ENCODE measurements at regions not wholly inside any gene's neighbourhood (a gene's known extent, or its start where the extent isn't known, plus 50 kb on each side); places are given as distances from the start of the nearest gene placed in this dataset.

DNA sequence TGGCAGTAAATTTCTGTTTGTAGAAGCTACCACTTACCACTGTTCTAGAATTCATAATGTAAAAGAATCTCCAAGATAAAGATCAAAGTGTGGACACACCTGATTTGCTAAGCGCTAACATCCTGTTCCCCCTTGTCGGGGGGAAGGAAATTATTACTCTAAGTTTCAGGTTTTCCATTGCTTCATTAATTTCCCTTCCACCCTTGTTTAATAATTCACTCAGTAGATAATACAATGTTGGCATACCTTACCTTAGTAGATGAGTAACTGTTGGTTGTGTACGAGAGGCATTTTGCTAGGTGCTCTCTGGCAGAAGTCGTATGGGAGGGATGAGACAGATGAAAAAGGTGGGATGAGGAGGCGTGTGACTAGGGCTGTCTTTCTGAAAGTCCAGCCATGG lies 641.2 kb upstream of the ARRDC4 start:
- TF ChIP-seq PPARA (CRISPR knock-in tag; IDR thresholded peaks at IDR 0.05; ENCODE audit: borderline replicate concordance) (no peak), ISL1 (CRISPR knock-in tag; IDR thresholded peaks at IDR 0.05) (no peak)

Data from SK-N-SH treated with all-trans-retinoic acid at 6 μM for 48 hours (cell line).